IMR-90 (cell line): ENCODE measurements at regions not wholly inside any gene's neighbourhood (a gene's known extent, or its start where the extent isn't known, plus 50 kb on each side); places are given as distances from the start of the nearest gene placed in this dataset.

Experiments
- ATAC-seq: fragments of 200-7000 bp; cut with Tn5 transposase; 2 replicates; pipeline ENCODE4 v1.9.1; 2020; ENCODE audit warnings: low read depth, mild to moderate bottlenecking, moderate library complexity
- BruUV-seq: library from RNA; stranded (reverse); fragments of 400-500 nt; replicated peaks from 2 replicates; lab custom pipeline; 2021; lab: Mats Ljungman, UMichigan
- CTCF ChIA-PET: fragments of 300-600 bp; formaldehyde crosslinking; extraction: SDS; loops from one replicate; lab custom pipeline; 2021; ENCODE audit warnings: antibody characterized with exemption; lab: Yijun Ruan, JAX
- POLR2A ChIA-PET: fragments of 300-600 bp; sonication (Branson Sonifier 250); formaldehyde crosslinking; loops from one replicate; lab custom pipeline; 2022; ENCODE audit warnings: antibody characterized with exemption; ENCODE audit not compliant: unreplicated experiment; lab: Charles Lee
- DNase-seq: peaks from one replicate; pipeline ENCODE4 v3.0.0; 2013
- H2AFZ ChIP-seq: replicated peaks from 2 replicates; pipeline ENCODE3; 2013; ENCODE audit warnings: low read length, mild to moderate bottlenecking; ENCODE audit not compliant: poor library complexity
- H2AK5ac ChIP-seq: 2 replicates; pipeline ENCODE4 v1.6.1; 2013; ENCODE audit warnings: low read depth, low read length, inconsistent platforms
- H2AK9ac ChIP-seq: replicated peaks from 2 replicates; pipeline ENCODE3; 2013; ENCODE audit warnings: mild to moderate bottlenecking, low read depth, low read length, moderate library complexity; ENCODE audit not compliant: poor library complexity
- H2BK120ac ChIP-seq: 2 replicates; pipeline ENCODE4 v1.6.1; 2013; ENCODE audit warnings: low read depth, low read length, inconsistent platforms
- H2BK15ac ChIP-seq: 3 replicates; pipeline ENCODE4 v1.6.1; 2013; ENCODE audit warnings: low read depth, low read length, inconsistent platforms
- H2BK20ac ChIP-seq: 2 replicates; pipeline ENCODE4 v1.6.1; 2013; ENCODE audit warnings: low read depth, mild to moderate bottlenecking, inconsistent platforms, low read length, moderate library complexity
- H2BK5ac ChIP-seq: 2 replicates; pipeline ENCODE4 v1.6.1; 2013; ENCODE audit warnings: mild to moderate bottlenecking, low read depth, low read length, inconsistent platforms; ENCODE audit not compliant: poor library complexity, severe bottlenecking
- H3K14ac ChIP-seq: replicated peaks from 2 replicates; pipeline ENCODE4 v1.6.1; 2013; ENCODE audit warnings: low read depth, low read length, inconsistent platforms
- H3K18ac ChIP-seq: 2 replicates; pipeline ENCODE4 v1.6.1; 2013; ENCODE audit warnings: low read depth, low read length, control low read depth
- H3K23ac ChIP-seq: 2 replicates; pipeline ENCODE4 v1.6.1; 2013; ENCODE audit warnings: low read depth, low read length, inconsistent platforms
- H3K27ac ChIP-seq: 2 replicates; pipeline ENCODE4 v1.5.1; 2013; ENCODE audit warnings: mild to moderate bottlenecking, control low read depth, low read length; ENCODE audit not compliant: insufficient read depth
- H3K27me3 ChIP-seq: 2 replicates; pipeline ENCODE4 v1.6.1; 2013; ENCODE audit warnings: low read length; ENCODE audit not compliant: control insufficient read depth, insufficient read depth
- H3K36me3 ChIP-seq: 2 replicates; pipeline ENCODE4 v1.6.1; 2013; ENCODE audit warnings: low read length, mixed read lengths; ENCODE audit not compliant: control insufficient read depth, insufficient read depth
- H3K4ac ChIP-seq: 2 replicates; pipeline ENCODE4 v1.6.1; 2013; ENCODE audit warnings: low read depth, low read length, inconsistent platforms
- H3K4me1 ChIP-seq: 2 replicates; pipeline ENCODE4 v1.6.1; 2013; ENCODE audit warnings: low read length, mixed read lengths; ENCODE audit not compliant: control insufficient read depth, insufficient read depth
- H3K4me2 ChIP-seq: 2 replicates; pipeline ENCODE4 v1.6.1; 2013; ENCODE audit warnings: low read depth, mild to moderate bottlenecking, control low read depth, low read length, moderate library complexity
- H3K4me3 ChIP-seq: 2 replicates; pipeline ENCODE4 v1.5.1; 2013; ENCODE audit warnings: low read depth, mild to moderate bottlenecking, control low read depth, low read length, moderate library complexity; ENCODE audit not compliant: insufficient read depth
- H3K56ac ChIP-seq: 2 replicates; pipeline ENCODE4 v1.6.1; 2013; ENCODE audit warnings: low read length, inconsistent platforms; ENCODE audit not compliant: insufficient read depth; ENCODE audit errors: extremely low read depth
- H3K79me1 ChIP-seq, 2 experiments: 2 replicates each; pipeline ENCODE4 v1.6.1; 2013; ENCODE audit warnings: low read length in 2 of 2, inconsistent platforms in 1 of 2, low read depth in 1 of 2
- H3K9ac ChIP-seq: 2 replicates; pipeline ENCODE4 v1.6.1; 2013; ENCODE audit warnings: low read depth, low read length, control low read depth
- H3K9me1 ChIP-seq: 2 replicates; pipeline ENCODE4 v1.6.1; 2013; ENCODE audit warnings: low read length, inconsistent platforms; ENCODE audit not compliant: insufficient read depth
- H3K9me3 ChIP-seq: 2 replicates; pipeline ENCODE4 v1.6.1; 2013; ENCODE audit warnings: low read length; ENCODE audit not compliant: control insufficient read depth, insufficient read depth
- H4K20me1 ChIP-seq: 2 replicates; pipeline ENCODE4 v1.6.1; 2013; ENCODE audit warnings: low read length, inconsistent platforms; ENCODE audit not compliant: insufficient read depth
- H4K5ac ChIP-seq: 2 replicates; pipeline ENCODE4 v1.6.1; 2013; ENCODE audit warnings: mild to moderate bottlenecking, low read depth, low read length, control low read depth
- H4K8ac ChIP-seq, 2 experiments: 2 replicates each; pipeline ENCODE4 v1.6.1; 2013; ENCODE audit warnings: low read depth in 2 of 2, low read length in 2 of 2, control low read depth in 1 of 2, inconsistent platforms in 1 of 2
- H4K91ac ChIP-seq: 2 replicates; pipeline ENCODE4 v1.6.1; 2013; ENCODE audit warnings: low read depth, low read length, inconsistent platforms; ENCODE audit not compliant: insufficient read depth
- POLR2A ChIP-seq: IDR thresholded peaks from 2 replicates; pipeline ENCODE4 v1.6.1; 2012; ENCODE audit warnings: mild to moderate bottlenecking, low read depth, low read length
- WGBS, 2 experiments: methylation state at CpG; one replicate each; pipeline versions ENCODE4 v1.1.5 to v1.1.7; 2013; ENCODE audit warnings: missing lambda C conversion rate in 2 of 2; ENCODE audit not compliant: insufficient read length in 1 of 2; ENCODE audit errors: extremely low coverage in 2 of 2; 5-methylcytosine and 5-hydroxymethylcytosine counted together
- dilution Hi-C: fragments of 300-500 bp; cut with HindIII; formaldehyde crosslinking; loops from one replicate; pipeline ENCODE4 v1.14.3; 2018; ENCODE audit warnings: low sequenced_read_pairs; ENCODE audit not compliant: unreplicated experiment
- in situ Hi-C: fragments of 300-500 bp; cut with MboI; formaldehyde crosslinking; loops from 3 replicates; pipeline ENCODE4 v1.14.3; 2019; ENCODE audit warnings: low sequenced_read_pairs, inconsistent platforms, mixed read lengths
- intact Hi-C: fragments of 100-400 bp; cut with micrococcal nuclease; formaldehyde crosslinking; loops from 2 replicates; pipeline ENCODE4 v1.10.0; 2022

- Histone ChIP-seq H2BK15ac (no peak overlapping the region), H3K4me2 (no peak overlapping the region), H3K56ac (no peak overlapping the region), H4K5ac (no peak overlapping the region), H2AFZ (no peak overlapping the region), H3K9me3 (peaks cover 9% of the 10 kb centered on the region; the same call in 1 of the 2 replicates), H3K27me3 (no peaks in the 10 kb centered on the region), H3K36me3 (no peaks in the 10 kb centered on the region), H4K20me1 (no peaks in the 10 kb centered on the region), H3K18ac (no peak overlapping the region), H2BK120ac (no peak overlapping the region), H3K14ac (no peak overlapping the region), H3K79me1 (no peaks in the 10 kb centered on the region), H3K27ac (no peak overlapping the region), H3K4me3 (no peak overlapping the region), H4K8ac (no peak overlapping the region), H3K23ac (no peak overlapping the region), H2BK20ac (no peak overlapping the region), H3K9me1 (no peaks in the 10 kb centered on the region), H4K91ac (no peak overlapping the region), H3K4me1 (no peaks in the 10 kb centered on the region), H3K4ac (no peak overlapping the region), H2BK5ac (no peak overlapping the region), H2AK5ac (no peak overlapping the region), H3K9ac (no peak overlapping the region), H2AK9ac (no peak overlapping the region)
- WGBS, 2 experiments: 20% methylated on average over 1 of the region's 2 CpGs; no CpG with 5 or more reads in 1 of the 2 experiments
- in situ Hi-C loops: no loop called here
- no TSS peak for BruUV-seq
- ChIA-PET POLR2A (no interaction called here), CTCF (no interaction called here)
- no peak for TF ChIP-seq POLR2A
- intact Hi-C loops: no loop called here
- DNase-seq (no peak), ATAC-seq (no peak)
- dilution Hi-C loops: no loop called here
Observed at GRCh38 chr18:64264171-64264570, 115.3 kb upstream of the LINC00305 start.
